ENCODE measurements at regions not wholly inside any gene's neighbourhood (a gene's known extent, or its start where the extent isn't known, plus 50 kb on each side); places are given as distances from the start of the nearest gene placed in this dataset.
A peak's percentile ranks its signal among the peaks of the same experiment; 100 is the strongest.

- H3K27ac ChIP-seq, result no peak overlapping the region
- TF ChIP-seq CTCF (IDR thresholded peaks at IDR 0.05; ENCODE audit: low read depth, low read length), result no peak
- DNase-seq (ENCODE audit: low read depth in 1 of 2, low spot score in 1 of 2), result no peak
- no peaks in the 10 kb centered on the region for H3K36me3 ChIP-seq
- H3K4me1 ChIP-seq (ENCODE audit: low read depth), result peaks cover 49% of the 10 kb centered on the region
- H3K4me3 ChIP-seq, result no peak overlapping the region
- H3K9me3 ChIP-seq (ENCODE audit: low read depth), result no peaks in the 10 kb centered on the region
- H3K27me3 ChIP-seq, result no peaks in the 10 kb centered on the region
Measured at GRCh38 chr5:114206640-114207039, 155.2 kb upstream of the KCNN2 start.

GRCh38 chr5:114207615-114208014 is 154.3 kb upstream of the KCNN2 start:
- Histone ChIP-seq H3K27me3 (no peaks in the 10 kb centered on the region), H3K4me3 (no peak overlapping the region), H3K4me1 (ENCODE audit: low read depth) (peaks cover 49% of the 10 kb centered on the region), H3K36me3 (no peaks in the 10 kb centered on the region), H3K9me3 (ENCODE audit: low read depth) (no peaks in the 10 kb centered on the region), H3K27ac (peak overlapping the region; percentile 40)
- no peak for TF ChIP-seq CTCF (IDR thresholded peaks at IDR 0.05; ENCODE audit: low read depth, low read length)
- no peak for DNase-seq (ENCODE audit: low read depth in 1 of 2, low spot score in 1 of 2)

GRCh38 chr5:114208120-114208519 is 153.8 kb upstream of the KCNN2 start:
- Histone ChIP-seq H3K27me3 (no peaks in the 10 kb centered on the region), H3K9me3 (ENCODE audit: low read depth) (no peaks in the 10 kb centered on the region), H3K36me3 (no peaks in the 10 kb centered on the region), H3K4me3 (no peak overlapping the region), H3K4me1 (ENCODE audit: low read depth) (peaks cover 49% of the 10 kb centered on the region), H3K27ac (peak overlapping the region; percentile 40)
- TF ChIP-seq CTCF (IDR thresholded peaks at IDR 0.05; ENCODE audit: low read depth, low read length), result no peak
- peak in 1 of 2 donors; percentile 12 for DNase-seq (ENCODE audit: low read depth in 1 of 2, low spot score in 1 of 2)

- Histone ChIP-seq H3K27ac (peak overlapping the region; percentile 40), H3K4me3 (no peak overlapping the region), H3K36me3 (no peaks in the 10 kb centered on the region), H3K4me1 (ENCODE audit: low read depth) (peaks cover 49% of the 10 kb centered on the region), H3K9me3 (ENCODE audit: low read depth) (no peaks in the 10 kb centered on the region), H3K27me3 (no peaks in the 10 kb centered on the region)
- DNase-seq (ENCODE audit: low read depth in 1 of 2, low spot score in 1 of 2), result no peak
- TF ChIP-seq CTCF (IDR thresholded peaks at IDR 0.05; ENCODE audit: low read depth, low read length), result no peak
Measured at GRCh38 chr5:114208588-114208987, 153.3 kb upstream of the KCNN2 start.

GRCh38 chr5:114210662-114211061 is 151.2 kb upstream of the KCNN2 start:
- H3K4me1 ChIP-seq (ENCODE audit: low read depth), result peaks cover 49% of the 10 kb centered on the region
- H3K4me3 ChIP-seq, result no peak overlapping the region
- H3K27ac ChIP-seq, result no peak overlapping the region
- no peaks in the 10 kb centered on the region for H3K9me3 ChIP-seq (ENCODE audit: low read depth)
- no peaks in the 10 kb centered on the region for H3K36me3 ChIP-seq
- no peak for TF ChIP-seq CTCF (IDR thresholded peaks at IDR 0.05; ENCODE audit: low read depth, low read length)
- H3K27me3 ChIP-seq, result no peaks in the 10 kb centered on the region
- peak in 1 of 2 donors; percentile 51 for DNase-seq (ENCODE audit: low read depth in 1 of 2, low spot score in 1 of 2)

GRCh38 chr5:114221807-114222206 is 140.1 kb upstream of the KCNN2 start:
- Histone ChIP-seq H3K4me1 (ENCODE audit: low read depth) (no peaks in the 10 kb centered on the region), H3K36me3 (no peaks in the 10 kb centered on the region), H3K4me3 (no peak overlapping the region), H3K9me3 (ENCODE audit: low read depth) (peaks cover under 1% of the 10 kb centered on the region), H3K27ac (no peak overlapping the region), H3K27me3 (no peaks in the 10 kb centered on the region)
- TF ChIP-seq CTCF (IDR thresholded peaks at IDR 0.05; ENCODE audit: low read depth, low read length), result no peak
- DNase-seq (ENCODE audit: low read depth in 1 of 2, low spot score in 1 of 2), result no peak
